ENCODE measurements at regions not wholly inside any gene's neighbourhood (a gene's known extent, or its start where the extent isn't known, plus 50 kb on each side); places are given as distances from the start of the nearest gene placed in this dataset.

- Mint-ChIP-seq H3K9me3 (no peaks in the 10 kb centered on the region), H3K4me1 (no peaks in the 10 kb centered on the region), H3K27ac (no peak overlapping the region), H3K36me3 (ENCODE audit: low read depth) (no peaks in the 10 kb centered on the region), H3K27me3 (peaks cover 7% of the 10 kb centered on the region), H3K4me3 (no peak overlapping the region)
- intact Hi-C loops (cut with micrococcal nuclease) = no loop called here
- no peak for TF ChIP-seq CTCF (IDR thresholded peaks at IDR 0.05)
- DNase-seq (no peak), ATAC-seq (ENCODE audit: low read depth) (no peak)
- POLR2A ChIA-PET = no interaction called here
- CTCF ChIA-PET = no interaction called here
Observed at GRCh38 chr6:167507376-167507945, 182.6 kb downstream of the TTLL2 start.

GRCh38 chr6:167508919-167509852 lies 184.3 kb downstream of the TTLL2 start:
- Mint-ChIP-seq H3K27me3 (peaks cover 15% of the 10 kb centered on the region), H3K4me1 (no peaks in the 10 kb centered on the region), H3K27ac (no peak overlapping the region), H3K4me3 (no peak overlapping the region), H3K9me3 (no peaks in the 10 kb centered on the region), H3K36me3 (ENCODE audit: low read depth) (no peaks in the 10 kb centered on the region)
- no peak for TF ChIP-seq CTCF (IDR thresholded peaks at IDR 0.05)
- CTCF ChIA-PET = no interaction called here
- intact Hi-C loops (cut with micrococcal nuclease) = no loop called here
- ATAC-seq (ENCODE audit: low read depth) (no peak), DNase-seq (no peak)
- POLR2A ChIA-PET = no interaction called here

GRCh38 chr6:167509853-167510220 lies 185.0 kb downstream of the TTLL2 start:
- Mint-ChIP-seq H3K36me3 (ENCODE audit: low read depth) (no peaks in the 10 kb centered on the region), H3K4me1 (no peaks in the 10 kb centered on the region), H3K9me3 (no peaks in the 10 kb centered on the region), H3K4me3 (no peak overlapping the region), H3K27me3 (peaks cover 15% of the 10 kb centered on the region), H3K27ac (no peak overlapping the region)
- no peak for TF ChIP-seq CTCF (IDR thresholded peaks at IDR 0.05)
- DNase-seq = no peak
- no peak for ATAC-seq (ENCODE audit: low read depth)
- intact Hi-C loops (cut with micrococcal nuclease) = no loop called here
- POLR2A ChIA-PET = no interaction called here
- CTCF ChIA-PET = no interaction called here

GRCh38 chr6:167510648-167511047 lies 185.8 kb downstream of the TTLL2 start:
- Mint-ChIP-seq H3K4me3 (no peak overlapping the region), H3K4me1 (no peaks in the 10 kb centered on the region), H3K36me3 (ENCODE audit: low read depth) (no peaks in the 10 kb centered on the region), H3K9me3 (no peaks in the 10 kb centered on the region), H3K27me3 (peaks cover 15% of the 10 kb centered on the region), H3K27ac (no peak overlapping the region)
- TF ChIP-seq CTCF (IDR thresholded peaks at IDR 0.05) = no peak
- intact Hi-C loops (cut with micrococcal nuclease) = no loop called here
- no peak for ATAC-seq (ENCODE audit: low read depth)
- ChIA-PET CTCF (no interaction called here), POLR2A (no interaction called here)
- DNase-seq = no peak

GRCh38 chr6:167512696-167513375 lies 187.9 kb downstream of the TTLL2 start:
- Mint-ChIP-seq H3K36me3 (ENCODE audit: low read depth) (no peaks in the 10 kb centered on the region), H3K27me3 (peaks cover 15% of the 10 kb centered on the region), H3K4me3 (no peak overlapping the region), H3K27ac (no peak overlapping the region), H3K9me3 (no peaks in the 10 kb centered on the region), H3K4me1 (no peaks in the 10 kb centered on the region)
- POLR2A ChIA-PET = no interaction called here
- CTCF ChIA-PET = no interaction called here
- intact Hi-C loops (cut with micrococcal nuclease) = no loop called here
- no peak for TF ChIP-seq CTCF (IDR thresholded peaks at IDR 0.05)
- ATAC-seq (ENCODE audit: low read depth) (no peak), DNase-seq (no peak)

Measured in activated B cell treated with CpG ODN at 0.5 μM for 24 hours (primary cell).